H1 (cell line): ENCODE measurements at regions not wholly inside any gene's neighbourhood (a gene's known extent, or its start where the extent isn't known, plus 50 kb on each side); places are given as distances from the start of the nearest gene placed in this dataset.

Experiments used
- ASH2L ChIP-seq: fragments of 200-600, 300-600 bp; sonication (generic); IDR thresholded peaks from one replicate; pipeline ENCODE4 v1.7.1; 2017; ENCODE audit warnings: low read length
- CREB1 ChIP-seq: IDR thresholded peaks from 2 replicates; pipeline ENCODE4 v1.6.1; 2012; ENCODE audit warnings: inconsistent platforms
- EP300 ChIP-seq, 2 experiments: IDR thresholded peaks; 1 replicate in 1 of 2; 2 replicates in 1 of 2; pipeline ENCODE4 v1.6.1; 2011 to 2012; ENCODE audit warnings: low read depth in 2 of 2, low read length in 2 of 2, mild to moderate bottlenecking in 2 of 2, borderline replicate concordance in 1 of 2, inconsistent platforms in 1 of 2, moderate library complexity in 1 of 2
- EZH2 ChIP-seq: fragments of 200-600 bp; sonication (generic); IDR thresholded peaks from 2 replicates; pipeline ENCODE4 v1.7.1; 2012; ENCODE audit warnings: low read depth, mild to moderate bottlenecking, moderate library complexity, low read length, inconsistent platforms; ENCODE audit not compliant: severe bottlenecking
- HDAC6 ChIP-seq: IDR thresholded peaks from one replicate; pipeline ENCODE4 v1.7.1; 2012; ENCODE audit warnings: low read depth, mild to moderate bottlenecking, inconsistent platforms, low read length, moderate library complexity
- PHF8 ChIP-seq: fragments of 200-600 bp; sonication (generic); conservative IDR thresholded peaks from 2 replicates; pipeline ENCODE4 v1.7.1; 2012; ENCODE audit warnings: low read depth, mild to moderate bottlenecking, inconsistent platforms, low read length, moderate library complexity
- POU5F1 ChIP-seq: IDR thresholded peaks from 2 replicates; pipeline ENCODE4 v1.6.1; 2011; ENCODE audit warnings: low read depth, mild to moderate bottlenecking, low read length, moderate library complexity
- SIX5 ChIP-seq: IDR thresholded peaks from 2 replicates; pipeline ENCODE4 v1.6.1; 2011; ENCODE audit warnings: mild to moderate bottlenecking, low read depth, low read length
- TAF1 ChIP-seq: IDR thresholded peaks from 2 replicates; pipeline ENCODE4 v1.6.1; 2011; ENCODE audit warnings: mild to moderate bottlenecking, low read depth, low read length
- YY1 ChIP-seq: IDR thresholded peaks from 2 replicates; pipeline ENCODE4 v1.6.1; 2011; ENCODE audit warnings: low read depth, mild to moderate bottlenecking, low read length
- TF ChIP-seq, protein P1 (sequence below), 3 experiments: IDR thresholded peaks; 1 replicate in 2 of 3; 2 replicates in 1 of 3; pipeline versions ENCODE4 v1.5.1 to v1.6.1; 2011; ENCODE audit warnings: low read length in 3 of 3, mild to moderate bottlenecking in 3 of 3, inconsistent platforms in 2 of 3, low read depth in 1 of 3, moderate library complexity in 1 of 3; ENCODE audit not compliant: insufficient read depth in 1 of 3; ENCODE audit errors: control extremely low read depth in 1 of 3
- TF ChIP-seq, protein P2 (sequence below): IDR thresholded peaks from 2 replicates; pipeline ENCODE4 v1.6.1; 2012; ENCODE audit warnings: inconsistent platforms

DNA sequence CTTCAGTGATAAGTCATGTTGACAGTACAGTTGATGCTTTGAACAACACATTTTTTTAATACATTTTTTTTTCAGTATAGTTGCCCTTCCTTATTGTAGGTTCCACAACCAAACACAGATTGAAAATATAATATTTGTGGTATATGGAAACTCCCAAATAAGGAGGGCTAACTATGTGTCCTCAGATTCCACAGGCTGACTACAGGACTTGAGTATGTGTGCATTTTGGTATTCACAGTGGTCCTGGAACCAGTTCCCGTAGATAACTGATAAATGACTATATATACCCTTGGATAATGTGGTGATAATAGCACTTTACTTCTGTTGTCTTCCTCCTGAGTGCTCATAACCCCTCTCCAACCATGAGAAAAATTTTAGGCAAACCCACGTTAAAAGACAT is 111.6 kb upstream of the NUDT6 start:
- TF ChIP-seq EP300 (IDR thresholded peaks at IDR 0.05; ENCODE audit: borderline replicate concordance in 1 of 2, low read depth in 2 of 2, low read length in 2 of 2) (no peak), YY1 (no peak), POU5F1 (no peak), EZH2 (no peak), SIX5 (no peak), PHF8 (no peak), TAF1 (no peak), HDAC6 (no peak), CREB1 (no peak), ASH2L (no peak)
- TF ChIP-seq, protein P1, sequence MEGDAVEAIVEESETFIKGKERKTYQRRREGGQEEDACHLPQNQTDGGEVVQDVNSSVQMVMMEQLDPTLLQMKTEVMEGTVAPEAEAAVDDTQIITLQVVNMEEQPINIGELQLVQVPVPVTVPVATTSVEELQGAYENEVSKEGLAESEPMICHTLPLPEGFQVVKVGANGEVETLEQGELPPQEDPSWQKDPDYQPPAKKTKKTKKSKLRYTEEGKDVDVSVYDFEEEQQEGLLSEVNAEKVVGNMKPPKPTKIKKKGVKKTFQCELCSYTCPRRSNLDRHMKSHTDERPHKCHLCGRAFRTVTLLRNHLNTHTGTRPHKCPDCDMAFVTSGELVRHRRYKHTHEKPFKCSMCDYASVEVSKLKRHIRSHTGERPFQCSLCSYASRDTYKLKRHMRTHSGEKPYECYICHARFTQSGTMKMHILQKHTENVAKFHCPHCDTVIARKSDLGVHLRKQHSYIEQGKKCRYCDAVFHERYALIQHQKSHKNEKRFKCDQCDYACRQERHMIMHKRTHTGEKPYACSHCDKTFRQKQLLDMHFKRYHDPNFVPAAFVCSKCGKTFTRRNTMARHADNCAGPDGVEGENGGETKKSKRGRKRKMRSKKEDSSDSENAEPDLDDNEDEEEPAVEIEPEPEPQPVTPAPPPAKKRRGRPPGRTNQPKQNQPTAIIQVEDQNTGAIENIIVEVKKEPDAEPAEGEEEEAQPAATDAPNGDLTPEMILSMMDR (IDR thresholded peaks at IDR 0.05; ENCODE audit: control extremely low read depth in 1 of 3, insufficient read depth in 1 of 3, low read depth in 1 of 3, low read length in 3 of 3) = no peak
- TF ChIP-seq, protein P2, sequence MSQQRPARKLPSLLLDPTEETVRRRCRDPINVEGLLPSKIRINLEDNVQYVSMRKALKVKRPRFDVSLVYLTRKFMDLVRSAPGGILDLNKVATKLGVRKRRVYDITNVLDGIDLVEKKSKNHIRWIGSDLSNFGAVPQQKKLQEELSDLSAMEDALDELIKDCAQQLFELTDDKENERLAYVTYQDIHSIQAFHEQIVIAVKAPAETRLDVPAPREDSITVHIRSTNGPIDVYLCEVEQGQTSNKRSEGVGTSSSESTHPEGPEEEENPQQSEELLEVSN = no peak
